OCI-LY7 (cell line): ENCODE measurements at regions not wholly inside any gene's neighbourhood (a gene's known extent, or its start where the extent isn't known, plus 50 kb on each side); places are given as distances from the start of the nearest gene placed in this dataset.

Source experiments
- EZH2phosphoT487 ChIP-seq: fragments of 200-600 bp; sonication (generic); IDR thresholded peaks from 2 replicates; pipeline ENCODE4 v1.6.1; 2018; ENCODE audit warnings: low read depth, borderline replicate concordance, mild to moderate bottlenecking, mixed run types, antibody characterized with exemption, low read length, moderate library complexity, mixed read lengths
- TF ChIP-seq, protein P1 (sequence below): fragments of 200-600 bp; sonication (generic); conservative IDR thresholded peaks from 2 replicates; pipeline ENCODE4 v1.5.1; 2014; ENCODE audit warnings: mild to moderate bottlenecking, antibody characterized with exemption, low read length, moderate library complexity, mixed read lengths

DNA sequence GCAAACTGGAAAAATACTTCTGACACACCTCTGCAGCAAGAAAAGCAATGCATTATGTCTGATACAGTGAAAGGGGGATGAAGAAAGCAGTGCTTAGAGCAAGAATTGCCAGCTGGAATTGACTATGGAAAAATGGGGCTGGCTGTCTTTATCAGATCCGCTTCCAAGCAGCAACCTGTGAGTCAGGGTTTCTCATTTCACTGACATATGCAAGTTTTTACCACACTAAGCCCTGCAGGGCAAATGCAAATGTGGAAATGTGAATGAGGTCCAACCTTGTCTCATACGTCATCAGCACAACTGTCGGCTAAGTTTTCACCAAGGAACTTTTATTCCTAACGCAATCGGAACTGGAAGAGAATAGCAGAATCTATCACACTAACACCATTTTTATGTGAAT is 172.5 kb upstream of the GADL1 start:
- TF ChIP-seq, protein P1, sequence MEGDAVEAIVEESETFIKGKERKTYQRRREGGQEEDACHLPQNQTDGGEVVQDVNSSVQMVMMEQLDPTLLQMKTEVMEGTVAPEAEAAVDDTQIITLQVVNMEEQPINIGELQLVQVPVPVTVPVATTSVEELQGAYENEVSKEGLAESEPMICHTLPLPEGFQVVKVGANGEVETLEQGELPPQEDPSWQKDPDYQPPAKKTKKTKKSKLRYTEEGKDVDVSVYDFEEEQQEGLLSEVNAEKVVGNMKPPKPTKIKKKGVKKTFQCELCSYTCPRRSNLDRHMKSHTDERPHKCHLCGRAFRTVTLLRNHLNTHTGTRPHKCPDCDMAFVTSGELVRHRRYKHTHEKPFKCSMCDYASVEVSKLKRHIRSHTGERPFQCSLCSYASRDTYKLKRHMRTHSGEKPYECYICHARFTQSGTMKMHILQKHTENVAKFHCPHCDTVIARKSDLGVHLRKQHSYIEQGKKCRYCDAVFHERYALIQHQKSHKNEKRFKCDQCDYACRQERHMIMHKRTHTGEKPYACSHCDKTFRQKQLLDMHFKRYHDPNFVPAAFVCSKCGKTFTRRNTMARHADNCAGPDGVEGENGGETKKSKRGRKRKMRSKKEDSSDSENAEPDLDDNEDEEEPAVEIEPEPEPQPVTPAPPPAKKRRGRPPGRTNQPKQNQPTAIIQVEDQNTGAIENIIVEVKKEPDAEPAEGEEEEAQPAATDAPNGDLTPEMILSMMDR = no peak
- TF ChIP-seq EZH2phosphoT487 = no peak
